HG03175 (cell line): ENCODE measurements at regions not wholly inside any gene's neighbourhood (a gene's known extent, or its start where the extent isn't known, plus 50 kb on each side); places are given as distances from the start of the nearest gene placed in this dataset.
A peak's percentile ranks its signal among the peaks of the same experiment; 100 is the strongest.

Source experiments
- ATAC-seq: cut with Tn5 transposase; IDR thresholded peaks from one replicate; pipeline ENCODE4 v1.9.1; 2021; ENCODE audit warnings: mild to moderate bottlenecking, moderate library complexity; ENCODE audit not compliant: unreplicated experiment

- ATAC-seq: no peak
Observed at GRCh38 chr18:73861771-73862170, 285.9 kb downstream of the FBXO15 start.

DNA sequence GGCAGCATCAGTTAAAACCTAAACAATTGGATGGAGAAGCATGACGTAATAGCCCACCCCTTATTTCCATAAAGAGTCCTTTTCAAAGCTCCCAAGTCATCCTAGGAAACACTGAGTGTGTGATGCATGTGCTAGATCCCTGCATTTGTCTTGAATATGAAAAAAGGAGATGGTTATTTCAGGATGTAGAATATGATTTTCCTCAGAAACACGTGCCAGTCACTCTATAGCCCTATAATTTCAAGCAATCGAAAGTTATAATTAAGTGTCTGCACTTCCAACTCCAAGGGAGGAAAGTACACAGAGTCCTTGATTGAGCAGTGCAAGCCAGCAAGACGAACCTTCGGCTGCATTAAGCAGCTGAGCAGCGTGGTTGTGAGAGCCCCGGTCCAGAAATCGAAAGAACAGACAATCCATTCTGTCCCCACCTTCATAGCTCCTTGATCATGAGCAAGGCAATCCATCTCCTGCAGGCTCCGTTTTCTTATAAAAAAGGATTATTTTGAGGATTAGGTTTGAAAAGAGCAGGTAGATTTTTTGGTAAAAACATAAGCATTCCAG, 287.7 kb downstream of the FBXO15 start:
- ATAC-seq: no peak

- no peak for ATAC-seq
Observed at GRCh38 chr18:73852789-73853549, 294.7 kb downstream of the FBXO15 start.

DNA sequence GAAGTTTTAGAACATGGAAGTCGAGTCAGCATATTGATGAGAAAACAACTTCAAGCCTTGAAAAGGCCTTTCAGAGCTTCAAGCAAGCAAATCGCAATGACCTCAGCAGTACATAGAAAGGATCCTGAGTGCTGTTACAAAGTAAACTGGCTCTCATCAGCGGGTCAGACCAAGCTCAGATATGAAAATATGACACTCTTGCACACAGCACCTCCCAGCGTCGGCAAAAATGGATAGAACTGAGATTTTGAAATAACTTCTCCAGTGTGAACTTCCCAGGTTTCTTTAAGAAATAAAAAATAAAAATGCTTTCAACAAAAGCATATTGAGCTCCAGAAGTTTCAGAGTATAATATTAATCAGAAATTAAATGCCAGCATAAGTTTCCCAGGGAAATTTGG, 296.9 kb downstream of the FBXO15 start:
- ATAC-seq: no peak

GRCh38 chr18:73848656-73849055, 299.0 kb downstream of the FBXO15 start:
- ATAC-seq: no peak

DNA sequence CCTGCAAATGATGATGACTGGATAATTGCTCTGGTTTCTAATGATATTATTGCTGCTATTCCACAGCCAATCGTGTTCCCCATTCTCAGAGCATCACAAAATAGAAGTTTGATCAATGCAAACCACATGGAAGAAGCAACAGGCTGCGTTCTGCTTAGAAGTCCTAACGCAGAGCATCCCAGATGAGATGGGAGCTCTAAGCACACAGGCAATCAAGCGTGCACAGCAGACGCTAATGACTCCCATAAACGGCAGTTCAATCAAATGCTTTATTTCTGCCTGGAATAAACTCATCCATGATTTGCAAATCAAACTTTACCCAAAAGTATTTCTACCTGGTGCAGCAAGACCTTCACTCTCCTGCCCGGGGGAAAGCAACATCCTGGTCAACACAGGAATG, 304.2 kb downstream of the FBXO15 start:
- no peak for ATAC-seq

- peak; percentile 86 for ATAC-seq
Observed at GRCh38 chr18:73842795-73843394, 304.7 kb downstream of the FBXO15 start.

DNA sequence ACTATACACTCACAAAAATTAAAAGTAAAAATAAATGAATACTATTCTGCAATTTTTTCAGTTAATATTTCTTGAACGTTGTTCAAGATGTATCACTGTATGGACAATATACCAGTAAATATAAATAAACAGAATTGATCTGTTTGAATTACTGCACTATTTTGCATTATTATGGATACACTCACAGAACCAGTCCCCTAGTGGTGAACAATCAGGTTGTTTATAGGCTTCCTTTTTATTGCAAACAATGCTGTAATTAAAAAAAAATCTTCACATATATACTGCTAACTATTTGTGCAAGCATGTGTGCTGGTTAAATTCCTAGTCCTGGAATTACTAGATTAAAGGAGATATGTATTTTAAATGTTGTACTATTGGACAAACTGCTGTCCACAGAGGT, 306.0 kb downstream of the FBXO15 start:
- ATAC-seq: no peak

- ATAC-seq: no peak
Observed at GRCh38 chr18:73840319-73840945, 307.2 kb downstream of the FBXO15 start.

DNA sequence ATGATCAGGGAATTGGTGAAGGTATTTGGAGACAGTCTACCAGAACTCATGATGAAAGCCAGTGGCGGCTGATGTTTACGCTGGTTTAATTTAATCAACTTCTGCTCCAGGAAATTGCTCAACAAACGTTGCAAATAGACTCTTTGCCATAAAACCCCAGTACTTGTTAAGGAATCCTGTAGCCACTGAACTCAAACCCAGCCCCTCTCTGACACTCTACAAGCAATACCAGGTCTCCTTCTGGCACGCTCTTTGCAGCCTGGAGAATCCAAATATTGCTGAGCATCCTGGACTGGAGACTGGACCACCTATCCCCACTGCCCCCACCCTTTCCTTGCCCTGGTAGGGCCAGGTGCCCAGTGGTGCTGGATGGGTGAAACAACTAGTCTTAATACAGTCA, 308.2 kb downstream of the FBXO15 start:
- ATAC-seq: no peak

GRCh38 chr18:73838107-73838506, 309.5 kb downstream of the FBXO15 start:
- ATAC-seq: no peak

DNA sequence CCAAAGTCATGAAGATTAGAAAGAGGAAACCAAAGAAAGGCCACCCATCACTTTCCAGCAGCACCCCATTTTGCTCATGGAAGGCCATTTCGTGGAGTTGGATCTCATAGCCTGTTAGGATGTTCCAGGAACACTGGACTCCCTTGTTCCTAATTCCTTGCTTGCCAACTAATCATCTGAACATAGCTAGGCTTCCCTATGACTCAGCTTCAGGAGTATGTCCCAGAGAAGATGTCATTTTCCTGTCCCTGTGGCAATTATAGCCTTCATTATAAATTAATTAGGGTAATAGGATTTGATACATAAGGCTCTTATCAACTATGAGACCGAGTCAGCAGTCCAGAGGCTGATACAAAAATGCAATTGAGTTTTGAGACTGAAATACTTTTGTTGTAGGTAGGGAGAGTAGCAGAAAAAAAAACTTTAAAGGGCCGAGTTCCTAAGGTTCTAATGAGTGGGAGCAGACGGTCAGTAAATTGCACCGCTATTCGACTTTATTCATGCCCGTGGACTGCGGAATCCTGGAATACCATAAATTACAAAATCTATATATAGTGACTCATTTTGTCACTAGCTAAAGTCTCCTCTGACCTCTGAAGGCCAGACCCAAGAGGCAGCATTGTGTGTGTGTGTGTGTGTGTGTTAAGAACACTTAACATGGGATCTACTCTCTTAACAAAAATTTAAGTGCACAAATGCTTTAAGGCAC, 311.8 kb downstream of the FBXO15 start:
- ATAC-seq: no peak

- no peak for ATAC-seq
Observed at GRCh38 chr18:73835039-73835438, 312.6 kb downstream of the FBXO15 start.

GRCh38 chr18:73831688-73832087, 315.9 kb downstream of the FBXO15 start:
- no peak for ATAC-seq

DNA sequence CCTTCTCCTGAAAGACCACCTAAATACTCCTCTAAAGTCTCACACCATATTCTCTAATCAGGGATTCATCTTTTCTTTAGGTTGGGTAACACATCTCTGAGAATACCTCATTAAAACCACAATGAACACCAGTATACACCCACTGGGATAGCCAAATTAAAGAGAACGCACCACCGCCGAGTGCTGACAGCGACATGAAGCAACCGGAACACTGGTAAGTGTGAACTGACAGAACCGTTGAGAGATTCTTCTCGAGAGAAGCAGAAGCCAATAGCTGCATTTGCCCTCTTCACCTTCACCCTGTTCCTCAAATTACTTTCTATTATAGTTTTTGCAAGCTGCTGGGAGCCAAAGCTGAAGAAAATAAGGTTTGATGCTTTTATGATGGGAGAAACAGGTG, 318.5 kb downstream of the FBXO15 start:
- ATAC-seq: no peak

DNA sequence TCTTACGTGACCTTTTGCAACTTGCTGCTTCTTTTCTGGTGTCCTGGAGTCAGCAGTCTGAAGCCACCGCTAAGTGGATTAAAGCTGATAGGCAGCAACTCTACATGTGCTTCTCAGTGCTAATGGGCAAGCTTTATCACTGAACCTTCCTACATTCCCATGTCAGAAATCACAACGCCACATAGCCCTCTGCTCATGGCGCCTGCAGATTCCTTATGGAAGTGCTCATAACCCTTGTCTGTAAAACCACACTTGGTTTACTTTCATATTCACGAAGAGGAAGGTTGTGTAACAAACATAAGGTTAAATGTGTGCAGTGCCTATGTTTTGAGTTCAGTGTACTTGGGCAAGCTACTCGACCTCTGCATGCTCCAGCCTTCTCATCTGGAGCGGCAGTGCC, 319.8 kb downstream of the FBXO15 start:
- ATAC-seq: no peak

DNA sequence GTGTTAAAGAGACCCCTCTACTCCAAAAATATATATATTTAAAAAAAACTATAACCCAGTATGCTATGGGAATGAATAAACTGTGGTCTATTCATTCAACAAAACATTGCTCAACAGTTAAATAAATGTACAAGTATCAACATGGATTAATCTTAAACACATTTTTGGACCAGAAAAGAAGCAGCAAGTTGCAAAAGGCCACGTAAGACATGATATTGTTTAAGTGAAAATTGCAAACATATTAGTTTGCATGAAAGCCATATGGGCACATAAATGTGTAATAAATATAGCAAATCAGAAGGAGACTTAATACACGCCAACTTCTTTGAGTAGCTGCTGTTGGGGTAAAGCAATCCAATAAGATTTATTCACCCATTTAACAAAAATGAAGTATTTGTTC, 321.5 kb downstream of the FBXO15 start:
- ATAC-seq: no peak

GRCh38 chr18:73824671-73825070, 323.0 kb downstream of the FBXO15 start:
- ATAC-seq: no peak

DNA sequence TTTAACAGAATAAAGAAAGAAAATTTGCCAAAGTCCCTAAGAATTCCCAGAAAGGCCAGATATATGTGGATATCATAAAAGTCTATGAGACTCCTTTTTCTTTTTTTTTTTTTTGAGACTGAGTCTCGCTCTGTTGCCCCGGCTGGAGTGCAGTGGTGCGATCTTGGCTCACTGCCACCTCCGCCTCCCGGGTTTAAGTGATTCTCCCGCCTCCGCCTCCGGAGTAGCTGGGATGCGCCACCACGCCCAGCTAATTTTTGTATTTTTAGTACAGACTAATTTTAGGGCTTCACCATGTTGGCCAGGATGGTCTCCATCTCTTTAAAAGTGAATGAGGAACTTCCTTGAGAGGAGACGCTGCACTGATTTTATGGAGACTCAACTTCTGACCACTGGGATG, 335.2 kb downstream of the FBXO15 start:
- ATAC-seq: no peak

GRCh38 chr18:73807551-73808192, 340.0 kb downstream of the FBXO15 start:
- no peak for ATAC-seq

DNA sequence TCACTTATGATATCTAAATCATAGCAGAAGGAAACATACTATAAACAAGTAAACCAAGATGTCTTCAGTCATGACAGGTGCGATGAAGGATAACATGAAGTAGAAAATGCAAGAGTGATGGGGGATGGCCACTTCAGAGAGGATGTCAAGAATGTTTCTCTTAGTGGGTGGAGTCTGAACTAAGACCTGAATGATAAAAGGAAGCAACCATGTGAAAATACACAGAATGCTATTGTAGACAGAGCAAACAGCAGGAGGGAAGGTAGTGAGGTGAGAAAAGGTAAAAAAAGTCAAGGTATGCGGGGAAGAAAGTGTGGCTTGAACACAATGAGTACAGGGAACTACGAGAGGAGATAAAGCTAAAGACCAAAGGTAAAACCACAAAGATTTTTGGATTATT, 341.6 kb downstream of the FBXO15 start:
- no peak for ATAC-seq
